ENCODE measurements at regions not wholly inside any gene's neighbourhood (a gene's known extent, or its start where the extent isn't known, plus 50 kb on each side); places are given as distances from the start of the nearest gene placed in this dataset.

DNA sequence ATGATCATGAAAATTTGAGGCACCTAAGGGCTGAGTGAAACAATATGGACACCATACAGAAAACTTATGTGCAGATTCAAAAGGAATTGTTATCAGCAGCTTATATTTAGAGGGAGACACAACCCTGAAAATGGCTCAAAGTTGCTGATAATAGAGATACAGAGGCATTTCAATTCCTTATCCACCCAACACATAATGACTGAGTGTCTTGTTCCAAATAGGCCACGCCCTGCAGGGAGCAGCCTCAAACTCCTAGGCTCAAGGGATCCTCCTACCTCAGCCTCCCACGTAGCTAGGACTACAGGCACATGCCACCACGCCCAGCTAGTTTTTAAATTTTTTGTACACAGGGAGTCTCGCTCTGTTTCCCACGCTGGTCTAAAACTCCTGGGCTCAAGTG is 79.0 kb downstream of the LBH start:
- no peak for DNase-seq

DNA sequence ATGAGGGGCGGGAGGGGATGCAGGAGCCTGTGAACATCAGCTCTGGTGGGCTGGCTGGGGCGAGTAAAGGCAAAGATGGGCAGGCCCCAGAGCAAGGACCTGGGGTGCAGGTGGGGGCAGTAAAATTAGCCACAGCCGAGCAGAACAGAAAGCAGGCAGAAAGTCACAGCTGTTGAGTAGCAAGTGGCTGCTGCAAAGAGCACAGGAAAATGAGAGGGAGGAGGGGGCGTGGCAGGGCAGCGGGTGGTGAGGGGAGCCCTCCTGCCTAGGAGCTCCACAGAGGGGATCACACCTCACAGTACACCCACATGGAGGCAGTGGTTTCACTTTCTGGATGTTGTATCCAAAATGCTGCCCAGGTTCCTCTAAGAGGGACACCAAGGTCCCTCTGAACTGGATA is 79.6 kb downstream of the LBH start:
- DNase-seq: no peak

- DNase-seq: no peak
Observed at GRCh38 chr2:30311711-30312110, 80.4 kb downstream of the LBH start.

DNA sequence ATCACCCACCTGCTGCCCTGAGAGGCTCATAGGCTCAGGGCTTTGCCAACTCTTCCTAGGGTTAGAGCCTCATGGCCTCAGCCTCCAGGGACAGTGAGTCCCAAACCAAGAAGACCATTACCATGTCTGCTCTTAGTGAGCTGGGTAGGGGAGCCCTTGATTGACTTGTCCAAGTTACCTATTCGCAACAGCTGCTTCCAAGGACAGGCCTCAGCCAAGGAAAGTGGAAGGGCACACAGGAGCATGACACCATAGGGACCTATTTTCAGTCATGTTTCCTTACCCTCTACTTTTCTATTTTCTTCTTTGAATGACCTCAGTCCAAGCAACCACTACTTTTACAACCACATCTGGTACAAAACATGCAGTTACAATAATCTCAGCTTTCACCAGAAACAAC is 81.6 kb downstream of the LBH start:
- DNase-seq: no peak

- DNase-seq: no peak
Observed at GRCh38 chr2:30314981-30315380, 83.6 kb downstream of the LBH start.

DNA sequence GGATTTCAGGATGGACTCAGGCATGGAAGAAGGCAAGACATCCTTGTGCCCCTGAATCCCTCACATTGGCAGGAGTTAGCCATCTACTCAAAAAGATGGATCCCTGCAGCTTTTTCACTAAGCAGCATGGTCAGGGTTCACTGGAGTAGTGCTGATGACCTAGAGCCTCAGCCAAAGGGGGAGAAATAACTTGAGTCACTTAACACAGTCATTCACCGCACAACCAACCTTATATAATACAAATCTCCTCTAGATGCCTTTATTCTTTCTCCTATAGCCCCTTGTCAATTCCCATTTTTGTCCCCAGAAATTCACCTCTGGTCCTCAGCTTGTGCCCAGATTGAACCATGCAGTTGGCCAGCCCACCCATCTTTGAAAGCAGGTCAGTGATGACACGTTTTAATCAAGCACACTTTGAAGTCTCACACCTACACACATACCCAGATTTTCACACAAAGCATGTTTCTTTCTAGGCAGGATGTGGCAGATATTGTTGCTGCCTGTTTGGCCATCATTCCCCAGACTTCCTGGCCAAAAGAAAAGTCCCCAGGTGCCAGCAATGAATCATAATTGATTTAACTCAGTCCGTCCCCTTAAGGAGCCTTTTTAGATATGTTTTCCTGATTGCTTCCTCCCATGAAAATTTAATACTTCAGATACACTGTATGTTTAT is 84.2 kb downstream of the LBH start:
- no peak for DNase-seq

DNA sequence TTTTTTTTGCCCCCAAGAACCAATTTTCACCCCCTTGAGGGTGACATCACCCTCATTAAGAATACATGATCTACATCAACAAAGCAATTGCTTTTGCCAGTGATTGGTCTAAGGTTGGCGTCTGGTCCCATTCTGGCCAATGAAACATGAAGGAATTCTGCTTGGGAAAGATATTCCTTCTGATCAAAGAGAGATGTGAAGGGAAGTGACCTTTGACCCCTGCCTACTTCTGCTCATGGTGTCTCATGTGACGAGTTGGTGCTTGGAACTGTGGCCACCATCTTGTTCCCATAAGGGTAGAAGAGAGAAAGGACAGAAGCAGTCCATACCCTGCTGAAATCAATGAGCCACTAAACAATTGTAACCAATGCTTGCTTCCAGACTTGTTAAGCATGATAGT is 85.1 kb downstream of the LBH start:
- DNase-seq: no peak

DNA sequence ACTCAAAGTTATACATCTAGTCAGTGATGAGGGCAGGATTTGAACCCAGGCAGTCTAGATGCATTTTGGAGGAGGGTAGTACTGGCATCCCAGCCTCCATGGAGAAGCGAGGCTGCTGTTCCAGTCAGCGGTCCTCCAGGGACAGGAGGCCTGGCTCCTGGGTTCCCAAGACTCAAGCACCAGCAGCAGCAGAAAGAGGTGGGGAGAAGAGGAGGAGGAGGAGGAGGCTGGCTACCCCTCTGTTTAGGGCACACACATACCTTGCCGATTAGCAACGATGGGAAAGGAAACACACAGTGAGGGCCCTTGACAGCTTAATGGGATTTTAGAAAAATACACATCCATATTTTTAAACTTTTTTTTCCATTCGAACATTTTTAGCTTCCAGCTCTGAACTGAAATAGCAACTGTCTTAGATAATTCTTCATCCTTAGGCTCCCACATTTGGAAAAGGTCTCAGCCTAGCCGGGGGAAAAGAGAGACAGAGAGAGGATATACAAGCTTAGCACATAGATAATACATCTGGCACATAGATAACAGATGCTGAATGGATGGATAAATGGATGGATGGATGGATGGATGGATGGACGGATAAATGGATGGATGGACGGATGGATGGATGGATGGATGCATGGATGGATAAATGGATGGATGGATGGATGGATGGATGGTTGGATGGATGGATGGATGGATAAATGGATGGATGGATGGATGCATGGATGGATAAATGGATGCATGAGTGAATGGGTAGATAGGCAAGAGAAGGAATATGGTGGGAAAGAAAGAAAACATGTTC is 87.9 kb downstream of the LBH start:
- DNase-seq: no peak

DNA sequence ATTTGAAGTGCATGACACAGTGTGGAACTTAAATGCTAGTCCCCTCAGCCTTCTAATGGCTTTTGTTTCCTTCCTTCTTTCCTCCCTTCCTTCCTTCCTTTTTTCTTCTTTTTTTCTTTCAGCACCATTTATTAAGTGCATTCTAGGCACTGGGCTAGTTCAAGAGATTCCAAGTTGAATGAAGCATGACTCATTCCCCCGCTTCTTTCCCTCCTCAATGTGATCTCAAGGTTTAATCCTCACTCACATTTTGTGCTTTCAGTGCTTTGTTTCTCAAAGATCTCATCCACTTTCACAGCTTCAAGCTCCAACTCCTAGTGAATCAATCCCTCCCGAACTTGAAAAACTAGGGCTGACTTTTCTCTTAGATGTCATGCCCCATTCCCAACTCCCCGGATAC is 90.1 kb downstream of the LBH start:
- no peak for DNase-seq

GRCh38 chr2:30323499-30323898 is 92.2 kb downstream of the LBH start:
- DNase-seq: no peak

- DNase-seq: no peak
Observed at GRCh38 chr2:30324245-30324908, 93.0 kb downstream of the LBH start.

DNA sequence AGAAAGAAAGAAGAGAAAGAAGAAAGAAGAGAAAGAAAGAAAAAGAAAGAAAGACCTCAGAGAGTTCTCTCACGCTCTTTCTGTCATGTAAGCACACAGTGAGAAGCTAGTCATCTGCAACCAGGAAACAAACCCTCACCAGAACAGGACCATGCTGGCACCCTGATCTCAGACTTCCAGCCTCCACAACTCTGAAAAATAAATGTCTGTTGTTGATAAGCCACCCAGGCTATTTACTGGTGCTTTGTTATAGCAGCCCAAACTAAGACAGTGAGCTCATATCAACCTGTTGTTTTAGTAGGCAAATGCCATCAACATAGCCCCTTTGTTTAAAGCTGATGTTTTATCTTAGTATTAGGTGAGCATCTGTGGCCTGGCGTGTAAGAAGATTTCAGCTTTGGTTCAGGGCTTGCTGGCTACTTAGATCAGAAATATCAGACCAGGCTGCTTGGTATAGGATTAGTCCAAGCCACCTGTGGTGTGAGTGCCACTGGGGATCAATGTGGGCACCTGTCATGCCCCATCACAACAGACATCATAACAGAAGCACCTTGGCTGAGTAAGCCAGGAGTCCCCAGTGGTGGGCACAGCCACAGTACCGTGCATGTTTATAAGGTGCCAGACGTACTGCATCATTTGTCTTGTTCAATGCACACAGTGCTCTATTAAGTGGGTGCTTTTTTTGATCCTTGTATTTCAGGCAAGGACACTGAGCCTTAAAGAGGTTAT is 94.4 kb downstream of the LBH start:
- no peak for DNase-seq

DNA sequence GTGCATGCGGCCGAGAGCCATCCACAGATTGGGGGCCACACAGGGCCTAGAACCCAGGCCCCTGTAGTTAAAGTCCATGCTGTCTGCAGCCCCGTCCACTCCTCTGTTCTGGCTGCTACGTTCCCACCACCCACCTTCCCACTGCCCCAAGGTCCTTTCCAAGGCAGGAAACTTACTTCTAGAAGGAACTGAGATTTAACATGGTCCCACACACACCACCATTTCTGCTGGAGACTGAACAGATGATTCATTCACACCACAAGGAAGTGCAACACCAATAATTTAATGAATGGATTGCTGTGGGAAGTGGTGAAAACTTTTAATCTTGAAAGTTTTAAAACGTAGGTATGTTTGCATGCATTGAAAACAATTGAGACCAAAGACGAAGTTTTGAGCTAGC is 95.2 kb downstream of the LBH start:
- DNase-seq: no peak

GRCh38 chr2:30331038-30331437 is 99.7 kb downstream of the LBH start:
- DNase-seq: no peak

GRCh38 chr2:30331869-30332268 is 100.5 kb downstream of the LBH start:
- DNase-seq: no peak

DNA sequence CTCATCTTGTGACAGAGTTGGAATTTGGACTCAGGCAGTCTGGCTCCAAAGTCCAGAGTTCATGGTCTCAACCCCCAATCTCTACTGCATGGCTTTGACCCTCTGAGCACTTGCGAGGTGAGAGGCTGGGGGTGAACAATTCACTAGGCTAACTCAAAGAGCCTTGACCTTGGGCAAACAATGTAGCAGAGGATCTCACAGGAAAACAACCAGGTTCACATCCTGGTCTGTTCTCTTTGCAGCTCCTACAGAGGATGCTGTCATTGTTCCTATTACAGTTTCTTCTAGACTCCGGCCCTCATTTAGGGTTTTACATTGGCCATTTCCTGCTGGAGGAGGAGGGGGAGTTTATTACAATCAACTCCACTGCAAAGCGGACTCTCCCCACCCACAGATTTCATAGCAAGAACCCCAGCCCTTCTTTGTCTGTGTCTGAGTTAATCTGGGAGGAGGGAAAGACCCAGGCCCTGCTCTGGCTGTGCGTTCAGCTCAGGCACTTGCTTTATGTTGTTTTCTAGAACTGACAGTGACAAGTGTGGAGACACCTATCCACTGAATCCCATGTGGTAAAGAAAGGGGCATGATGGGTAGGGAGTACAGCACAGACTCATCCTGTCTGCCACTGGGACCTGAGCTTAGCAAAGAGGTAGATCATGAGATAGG is 101.6 kb downstream of the LBH start:
- no peak for DNase-seq

DNA sequence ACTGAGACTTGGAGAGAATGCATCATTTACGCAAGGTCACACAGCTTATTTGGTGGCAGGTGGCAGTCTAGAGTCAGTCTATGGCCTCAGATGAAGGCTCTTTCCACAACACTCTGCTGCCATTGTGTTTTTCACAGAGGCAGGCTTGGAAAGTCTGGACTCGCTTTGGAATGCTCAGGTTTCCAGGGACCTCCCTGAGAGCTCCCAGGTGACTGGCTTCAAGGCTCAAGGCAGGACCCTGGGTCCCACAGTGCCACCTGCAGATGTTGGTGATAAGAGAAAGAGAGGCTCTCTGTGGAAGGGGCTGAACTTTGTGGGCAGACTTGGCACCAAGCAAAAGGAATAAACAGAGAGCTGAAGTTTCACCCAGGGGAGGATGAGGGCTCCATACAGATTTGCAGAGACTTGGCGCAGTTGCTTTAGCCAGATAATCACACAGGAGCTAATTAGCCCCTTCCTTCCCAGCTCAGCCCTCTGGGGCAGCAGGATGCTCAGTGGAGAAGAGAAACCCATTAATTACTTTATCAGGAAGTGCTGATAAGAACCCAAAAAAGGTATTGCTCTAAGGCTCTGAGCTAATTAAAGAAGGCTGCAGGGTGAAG is 103.5 kb downstream of the LBH start:
- peak in 2 of 3 experiments; percentile 10 to 58 for DNase-seq

DNA sequence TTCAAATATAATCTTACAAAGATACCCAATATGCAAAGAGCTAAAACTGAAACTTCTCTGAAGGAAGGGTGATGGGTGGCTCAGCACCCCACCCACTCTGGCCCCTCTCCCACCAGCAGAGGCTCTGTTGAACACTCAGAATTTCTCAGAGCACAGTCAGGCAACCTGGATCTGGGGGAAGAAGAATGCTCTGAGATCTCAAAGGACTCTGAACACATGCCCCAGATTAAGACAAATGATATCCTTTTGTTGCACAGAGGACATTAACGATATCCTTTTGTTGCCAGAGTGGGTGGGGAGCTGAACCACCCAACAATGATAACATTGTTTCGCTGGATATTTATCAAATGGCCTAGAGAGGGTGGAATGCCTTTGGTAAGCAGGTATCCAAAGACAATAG is 104.8 kb downstream of the LBH start:
- DNase-seq: no peak

DNA sequence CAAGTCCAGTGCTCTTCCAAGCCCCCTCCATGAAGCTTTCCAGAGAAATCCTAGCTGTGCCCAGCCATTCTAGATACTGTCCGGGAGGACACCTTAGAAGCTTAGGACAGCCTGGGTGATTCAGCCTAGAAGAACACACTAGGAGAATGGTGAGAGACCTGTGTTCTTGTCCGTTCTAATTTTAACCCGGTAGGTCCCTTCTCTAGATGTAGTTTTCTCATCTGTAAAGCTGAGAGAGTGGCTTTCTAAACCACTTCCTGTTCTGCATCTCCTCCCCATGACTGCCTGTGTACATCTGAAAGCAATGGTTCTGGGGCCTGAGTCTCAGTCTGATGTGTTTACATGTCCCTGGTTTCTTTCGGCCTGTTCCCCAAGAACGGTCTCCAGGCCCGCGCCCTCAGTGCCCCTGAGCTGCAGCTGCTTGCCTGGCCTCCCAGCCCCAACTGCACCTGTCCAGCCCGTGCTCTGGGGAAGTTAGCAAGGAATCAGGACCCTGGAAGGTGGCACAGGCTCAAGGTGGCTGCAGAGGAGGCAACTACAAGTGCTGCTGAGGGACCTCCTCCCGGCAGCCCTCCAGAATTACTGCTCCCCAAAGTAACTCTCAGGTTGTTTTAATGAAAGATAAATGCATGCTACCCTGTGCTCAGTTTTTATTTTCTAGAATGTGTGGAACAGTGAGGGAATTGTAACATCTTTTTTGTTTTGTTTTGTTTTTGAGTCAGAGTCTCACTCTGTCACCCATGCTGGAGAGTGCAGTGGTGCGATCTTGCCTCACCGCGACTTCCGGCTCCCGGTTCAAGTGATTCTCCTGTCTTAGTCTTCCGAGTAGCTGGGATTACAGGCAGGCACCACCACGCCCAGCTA is 105.9 kb downstream of the LBH start:
- DNase-seq: no peak

DNA sequence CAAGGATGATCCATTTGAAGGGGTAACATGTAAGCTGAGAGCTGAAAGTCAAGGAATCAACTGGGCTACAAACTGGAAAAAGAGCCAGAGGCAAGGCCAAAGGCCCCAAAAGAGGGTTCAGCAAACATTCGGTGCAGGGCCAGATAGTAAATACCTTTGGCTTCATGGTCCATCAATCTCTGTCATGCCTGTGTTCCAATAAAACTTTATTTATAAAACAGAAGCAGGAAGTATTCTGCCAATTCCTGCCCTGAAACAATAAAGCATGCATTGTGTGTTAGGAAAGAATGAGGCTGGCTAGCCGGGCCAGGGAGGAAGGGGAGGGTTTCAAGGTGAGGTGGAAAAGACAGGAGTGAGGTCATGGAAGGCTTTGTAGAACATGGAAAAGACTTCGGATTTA is 107.1 kb downstream of the LBH start:
- no peak for DNase-seq

DNA sequence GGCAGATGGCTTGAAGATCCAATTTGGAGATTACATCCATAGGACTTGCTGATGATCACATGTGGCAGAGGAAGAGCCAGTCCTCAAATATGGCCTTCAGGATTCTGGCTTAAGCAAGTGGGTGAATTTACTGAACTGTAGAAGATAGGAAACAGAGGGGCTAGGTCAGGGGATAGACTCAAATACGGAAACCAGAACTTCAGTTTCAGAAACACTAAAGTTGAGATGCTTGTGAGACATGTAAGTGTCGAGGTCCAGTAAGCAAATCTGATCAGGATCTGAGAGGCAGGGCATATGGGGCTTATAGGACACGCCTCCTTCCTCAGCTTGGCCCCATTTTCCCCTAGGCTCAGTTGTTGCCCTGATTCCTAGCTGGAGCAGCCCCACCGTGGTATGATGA is 107.7 kb downstream of the LBH start:
- DNase-seq: no peak
